ENCODE measurements at regions not wholly inside any gene's neighbourhood (a gene's known extent, or its start where the extent isn't known, plus 50 kb on each side); places are given as distances from the start of the nearest gene placed in this dataset.

- TF ChIP-seq MYC (IDR thresholded peaks at IDR 0.05; ENCODE audit: low read depth, low read length) (no peak), EZH2 (IDR thresholded peaks at IDR 0.05; ENCODE audit: borderline replicate concordance, low read depth, low read length, severe bottlenecking) (no peak), CTCF (IDR thresholded peaks at IDR 0.05; ENCODE audit: extremely low read depth in 1 of 2, insufficient read depth in 1 of 2, low read depth in 1 of 2, low read length in 2 of 2) (no peak), POLR2AphosphoS5 (IDR thresholded peaks at IDR 0.05; ENCODE audit: insufficient read depth, low read depth, low read length) (no peak), POLR2A (IDR thresholded peaks at IDR 0.05; ENCODE audit: low read depth, low read length) (no peak), GATA2 (IDR thresholded peaks at IDR 0.05; ENCODE audit: insufficient read depth, insufficient read length, low read depth, low read length) (no peak), MAX (IDR thresholded peaks at IDR 0.05; ENCODE audit: insufficient read depth, insufficient read length) (no peak)
Observed at GRCh38 chr2:18860179-18860578, 270.8 kb upstream of the NT5C1B start.

Data from endothelial cell of umbilical vein (primary cell).